A673 (cell line): ENCODE measurements at regions not wholly inside any gene's neighbourhood (a gene's known extent, or its start where the extent isn't known, plus 50 kb on each side); places are given as distances from the start of the nearest gene placed in this dataset.

Experiments
- EZH2 ChIP-seq: fragments of 200-600 bp; sonication (generic); IDR thresholded peaks from 2 replicates; pipeline ENCODE4 v1.6.1; 2017; ENCODE audit warnings: borderline replicate concordance, low read depth, mild to moderate bottlenecking, mixed read lengths, antibody characterized with exemption, low read length; ENCODE audit not compliant: poor library complexity, severe bottlenecking
- TF ChIP-seq, protein P1 (sequence below): fragments of 300-800, 200-600 bp; sonication (generic); conservative IDR thresholded peaks from 2 replicates; pipeline ENCODE4 v1.5.1; 2017; ENCODE audit warnings: low read depth, mild to moderate bottlenecking, antibody characterized with exemption, low read length, moderate library complexity, mixed read lengths

DNA sequence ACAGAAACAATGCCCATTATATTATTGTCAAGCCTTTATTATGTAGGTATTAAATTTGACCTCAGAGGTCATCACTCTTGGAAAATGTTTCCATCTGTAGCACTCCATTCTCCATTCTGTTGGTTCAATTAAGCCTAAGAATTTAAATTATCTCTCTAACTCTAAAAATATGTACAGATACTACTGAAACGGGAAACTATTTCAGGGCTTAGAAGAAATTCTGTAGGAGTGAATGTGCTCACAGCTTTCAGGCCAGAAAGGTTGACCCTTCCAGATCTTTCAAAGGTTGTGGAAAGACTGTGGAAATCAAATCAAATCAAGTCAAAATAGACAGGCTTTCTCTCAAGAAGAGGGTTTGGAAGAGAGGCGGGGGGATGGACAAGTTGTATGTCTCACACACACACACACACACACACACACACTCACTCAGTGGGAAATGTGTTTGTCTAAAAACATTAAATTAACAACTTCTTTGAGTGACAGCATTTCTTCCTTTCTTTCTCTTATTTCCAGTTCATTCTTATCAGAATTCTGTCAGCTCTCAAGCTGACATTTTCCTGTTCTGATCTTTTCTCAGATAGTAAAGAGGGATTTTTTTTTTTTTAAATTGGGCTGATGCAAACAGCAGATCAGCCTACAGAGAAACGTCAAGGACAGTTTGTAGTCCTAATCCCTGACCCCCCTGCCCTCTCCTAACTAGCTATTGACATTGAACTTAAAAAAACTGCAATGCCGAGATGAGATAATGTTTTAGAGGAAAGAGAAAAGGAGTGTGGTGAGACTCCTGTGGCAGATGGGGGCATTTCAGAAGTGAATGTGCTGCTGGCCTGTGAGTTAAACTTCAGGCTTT lies 139.0 kb upstream of the ZFHX3 start:
- TF ChIP-seq EZH2: no peak
- TF ChIP-seq, protein P1, sequence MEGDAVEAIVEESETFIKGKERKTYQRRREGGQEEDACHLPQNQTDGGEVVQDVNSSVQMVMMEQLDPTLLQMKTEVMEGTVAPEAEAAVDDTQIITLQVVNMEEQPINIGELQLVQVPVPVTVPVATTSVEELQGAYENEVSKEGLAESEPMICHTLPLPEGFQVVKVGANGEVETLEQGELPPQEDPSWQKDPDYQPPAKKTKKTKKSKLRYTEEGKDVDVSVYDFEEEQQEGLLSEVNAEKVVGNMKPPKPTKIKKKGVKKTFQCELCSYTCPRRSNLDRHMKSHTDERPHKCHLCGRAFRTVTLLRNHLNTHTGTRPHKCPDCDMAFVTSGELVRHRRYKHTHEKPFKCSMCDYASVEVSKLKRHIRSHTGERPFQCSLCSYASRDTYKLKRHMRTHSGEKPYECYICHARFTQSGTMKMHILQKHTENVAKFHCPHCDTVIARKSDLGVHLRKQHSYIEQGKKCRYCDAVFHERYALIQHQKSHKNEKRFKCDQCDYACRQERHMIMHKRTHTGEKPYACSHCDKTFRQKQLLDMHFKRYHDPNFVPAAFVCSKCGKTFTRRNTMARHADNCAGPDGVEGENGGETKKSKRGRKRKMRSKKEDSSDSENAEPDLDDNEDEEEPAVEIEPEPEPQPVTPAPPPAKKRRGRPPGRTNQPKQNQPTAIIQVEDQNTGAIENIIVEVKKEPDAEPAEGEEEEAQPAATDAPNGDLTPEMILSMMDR: no peak
